Vagina (tissue), 2 donors: ENCODE measurements at regions not wholly inside any gene's neighbourhood (a gene's known extent, or its start where the extent isn't known, plus 50 kb on each side); places are given as distances from the start of the nearest gene placed in this dataset.

Experiments used
- DNase-seq, 2 donors: peaks; one replicate each; pipeline ENCODE4 v3.0.0-alpha.2; 2017; ENCODE audit errors: extremely low spot score in 2 of 2
- H3K27ac ChIP-seq: fragments of 200-600 bp; sonication (generic); one replicate; pipeline ENCODE4 v1.5.1; 2019
- H3K27me3 ChIP-seq: fragments of 200-600 bp; sonication (generic); one replicate; pipeline ENCODE4 v1.5.1; 2019
- H3K36me3 ChIP-seq, 2 donors: fragments of 200-600 bp; sonication (generic); one replicate each; pipeline ENCODE4 v1.5.1; 2017 to 2019
- H3K4me1 ChIP-seq: fragments of 200-600 bp; sonication (generic); one replicate; pipeline ENCODE4 v1.5.1; 2019
- H3K4me3 ChIP-seq, 2 donors: fragments of 200-600 bp; sonication (generic); 1 replicate in 1 of 2; 2 replicates in 1 of 2; pipeline ENCODE4 v1.5.1; 2016 to 2019
- H3K9me3 ChIP-seq: fragments of 200-600 bp; sonication (generic); one replicate; pipeline ENCODE4 v1.5.1; 2019
- POLR2A ChIP-seq, 2 donors: fragments of 450-650 bp; IDR thresholded peaks; one replicate each; pipeline ENCODE4 v1.6.1; 2017; ENCODE audit warnings: antibody characterized with exemption in 2 of 2, mild to moderate bottlenecking in 2 of 2, moderate library complexity in 2 of 2
- POLR2AphosphoS5 ChIP-seq, 2 donors: sonication (generic); formaldehyde crosslinking; IDR thresholded peaks; one replicate each; pipeline ENCODE4 v1.9.0; 2017; ENCODE audit warnings: antibody characterized with exemption in 2 of 2, mild to moderate bottlenecking in 2 of 2, low read depth in 1 of 2; ENCODE audit not compliant: insufficient read depth in 1 of 2
- intact Hi-C: fragments of 100-400 bp; cut with DNase I; formaldehyde crosslinking; loops from one replicate; pipeline ENCODE4 v1.15.1; 2023
- TF ChIP-seq, protein P1 (sequence below), 3 experiments: fragments of 450-650 bp in 2 of 3; fragments of 200-600 bp in 1 of 3; sonication (generic) in 1 of 3; IDR thresholded peaks; one replicate each; pipeline ENCODE4 v1.5.1; 2017 to 2019; ENCODE audit warnings: antibody characterized with exemption in 3 of 3, mild to moderate bottlenecking in 2 of 3, moderate library complexity in 2 of 3

DNA sequence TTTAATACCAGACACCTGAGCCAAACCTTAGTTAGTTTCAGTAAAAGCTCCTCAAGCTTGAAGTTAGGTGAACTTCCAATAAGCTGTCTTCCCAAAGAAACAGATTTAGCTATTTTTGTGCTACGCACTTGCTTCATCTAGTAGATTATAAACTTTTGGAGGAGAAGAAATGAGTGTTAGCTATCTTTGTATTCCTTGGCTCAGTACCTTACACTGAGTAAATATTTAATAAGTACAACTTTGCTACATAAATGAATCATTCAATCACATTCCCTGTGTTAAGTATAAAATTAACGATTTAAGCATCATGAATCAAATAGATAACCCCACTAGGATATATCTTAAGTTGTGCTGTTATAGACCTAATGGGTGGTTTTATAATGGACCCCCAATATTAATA, 307.0 kb downstream of the PCNX1 start:
- intact Hi-C loops: no loop called here
- H3K36me3 ChIP-seq: no peaks in the 10 kb centered on the region
- TF ChIP-seq POLR2AphosphoS5 (IDR thresholded peaks at IDR 0.05; ENCODE audit: insufficient read depth in 1 of 2, low read depth in 1 of 2): no peak
- H3K4me3 ChIP-seq: no peak overlapping the region
- H3K27me3 ChIP-seq: no peaks in the 10 kb centered on the region
- H3K27ac ChIP-seq: no peak overlapping the region
- no peaks in the 10 kb centered on the region for H3K4me1 ChIP-seq
- H3K9me3 ChIP-seq: no peaks in the 10 kb centered on the region
- DNase-seq: no peak

DNA sequence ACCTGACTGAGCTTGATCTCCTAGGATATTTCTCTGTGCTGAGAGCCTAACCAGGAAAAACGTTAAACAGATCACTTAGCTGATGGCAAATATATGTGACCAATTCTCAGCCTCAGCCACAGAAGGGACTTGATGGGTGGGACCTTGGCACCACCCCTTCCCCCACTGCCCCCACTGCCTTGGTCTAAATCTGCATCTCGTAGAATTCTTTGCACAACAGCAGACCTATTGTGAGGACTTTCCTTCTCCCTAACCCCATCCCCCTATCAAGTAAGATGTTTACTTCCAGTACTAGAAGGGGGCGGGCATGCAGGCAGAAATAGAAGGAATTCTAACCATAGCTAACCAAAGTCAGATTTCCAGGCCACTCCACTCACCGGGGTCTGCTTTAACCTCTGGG, 313.2 kb downstream of the PCNX1 start:
- intact Hi-C loops: no loop called here
- no peak overlapping the region for H3K27ac ChIP-seq
- no peak for DNase-seq
- H3K4me1 ChIP-seq: no peaks in the 10 kb centered on the region
- no peaks in the 10 kb centered on the region for H3K36me3 ChIP-seq
- TF ChIP-seq POLR2AphosphoS5 (IDR thresholded peaks at IDR 0.05; ENCODE audit: insufficient read depth in 1 of 2, low read depth in 1 of 2) (no peak), POLR2A (IDR thresholded peaks at IDR 0.05) (no peak)
- TF ChIP-seq, protein P1, sequence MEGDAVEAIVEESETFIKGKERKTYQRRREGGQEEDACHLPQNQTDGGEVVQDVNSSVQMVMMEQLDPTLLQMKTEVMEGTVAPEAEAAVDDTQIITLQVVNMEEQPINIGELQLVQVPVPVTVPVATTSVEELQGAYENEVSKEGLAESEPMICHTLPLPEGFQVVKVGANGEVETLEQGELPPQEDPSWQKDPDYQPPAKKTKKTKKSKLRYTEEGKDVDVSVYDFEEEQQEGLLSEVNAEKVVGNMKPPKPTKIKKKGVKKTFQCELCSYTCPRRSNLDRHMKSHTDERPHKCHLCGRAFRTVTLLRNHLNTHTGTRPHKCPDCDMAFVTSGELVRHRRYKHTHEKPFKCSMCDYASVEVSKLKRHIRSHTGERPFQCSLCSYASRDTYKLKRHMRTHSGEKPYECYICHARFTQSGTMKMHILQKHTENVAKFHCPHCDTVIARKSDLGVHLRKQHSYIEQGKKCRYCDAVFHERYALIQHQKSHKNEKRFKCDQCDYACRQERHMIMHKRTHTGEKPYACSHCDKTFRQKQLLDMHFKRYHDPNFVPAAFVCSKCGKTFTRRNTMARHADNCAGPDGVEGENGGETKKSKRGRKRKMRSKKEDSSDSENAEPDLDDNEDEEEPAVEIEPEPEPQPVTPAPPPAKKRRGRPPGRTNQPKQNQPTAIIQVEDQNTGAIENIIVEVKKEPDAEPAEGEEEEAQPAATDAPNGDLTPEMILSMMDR (IDR thresholded peaks at IDR 0.05): no peak
- H3K9me3 ChIP-seq: no peaks in the 10 kb centered on the region
- H3K27me3 ChIP-seq: no peaks in the 10 kb centered on the region
- H3K4me3 ChIP-seq: no peak overlapping the region

DNA sequence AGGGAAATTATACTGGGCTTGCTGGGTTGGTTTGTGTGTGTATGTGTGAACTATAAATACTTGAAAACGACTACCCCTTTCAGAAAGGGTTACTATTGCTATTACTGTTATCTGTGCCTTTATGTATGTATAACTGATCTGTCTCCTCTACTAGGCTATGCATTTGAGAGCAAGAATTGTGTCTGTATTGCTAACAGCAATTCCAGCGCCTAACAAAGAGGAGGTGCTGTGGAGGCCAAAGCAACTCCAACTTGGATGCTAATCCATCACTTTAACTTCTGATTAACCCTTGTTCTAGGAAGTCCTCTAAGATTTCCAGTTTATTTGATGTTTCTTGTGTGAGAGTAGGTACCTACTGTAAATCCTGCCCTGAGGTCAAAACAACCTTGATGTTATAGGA, 313.9 kb downstream of the PCNX1 start:
- no peak overlapping the region for H3K4me3 ChIP-seq
- TF ChIP-seq, protein P1 (IDR thresholded peaks at IDR 0.05): no peak
- TF ChIP-seq POLR2A (IDR thresholded peaks at IDR 0.05) (no peak), POLR2AphosphoS5 (IDR thresholded peaks at IDR 0.05; ENCODE audit: insufficient read depth in 1 of 2, low read depth in 1 of 2) (no peak)
- H3K27ac ChIP-seq: no peak overlapping the region
- H3K9me3 ChIP-seq: no peaks in the 10 kb centered on the region
- H3K4me1 ChIP-seq: no peaks in the 10 kb centered on the region
- no peak for DNase-seq
- intact Hi-C loops: no loop called here
- no peaks in the 10 kb centered on the region for H3K27me3 ChIP-seq
- no peaks in the 10 kb centered on the region for H3K36me3 ChIP-seq

DNA sequence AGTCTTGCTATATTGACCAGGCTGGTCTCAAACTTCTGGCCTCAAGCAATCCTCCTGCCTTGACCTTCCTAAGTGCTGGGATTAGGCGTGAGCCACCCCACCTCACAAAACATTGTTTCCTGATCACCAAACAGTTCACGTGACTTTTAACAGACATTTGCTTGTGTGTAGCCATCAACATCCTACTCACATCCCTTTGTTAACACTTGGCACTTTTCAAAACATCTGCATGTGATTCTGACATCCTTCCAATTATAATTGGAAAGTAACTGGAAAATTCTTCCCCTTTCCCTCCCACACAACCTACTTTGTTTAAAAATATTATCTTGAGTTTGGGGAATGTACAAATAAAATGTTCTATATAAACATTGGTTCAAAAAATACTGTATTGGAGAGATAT, 317.9 kb downstream of the PCNX1 start:
- H3K9me3 ChIP-seq: no peaks in the 10 kb centered on the region
- H3K4me3 ChIP-seq: no peak overlapping the region
- H3K27ac ChIP-seq: no peak overlapping the region
- H3K4me1 ChIP-seq: no peaks in the 10 kb centered on the region
- no peak for DNase-seq
- intact Hi-C loops: no loop called here
- no peaks in the 10 kb centered on the region for H3K36me3 ChIP-seq
- H3K27me3 ChIP-seq: no peaks in the 10 kb centered on the region
- TF ChIP-seq POLR2AphosphoS5 (IDR thresholded peaks at IDR 0.05; ENCODE audit: insufficient read depth in 1 of 2, low read depth in 1 of 2) (no peak), POLR2A (IDR thresholded peaks at IDR 0.05) (no peak)
- TF ChIP-seq, protein P1 (IDR thresholded peaks at IDR 0.05): no peak

DNA sequence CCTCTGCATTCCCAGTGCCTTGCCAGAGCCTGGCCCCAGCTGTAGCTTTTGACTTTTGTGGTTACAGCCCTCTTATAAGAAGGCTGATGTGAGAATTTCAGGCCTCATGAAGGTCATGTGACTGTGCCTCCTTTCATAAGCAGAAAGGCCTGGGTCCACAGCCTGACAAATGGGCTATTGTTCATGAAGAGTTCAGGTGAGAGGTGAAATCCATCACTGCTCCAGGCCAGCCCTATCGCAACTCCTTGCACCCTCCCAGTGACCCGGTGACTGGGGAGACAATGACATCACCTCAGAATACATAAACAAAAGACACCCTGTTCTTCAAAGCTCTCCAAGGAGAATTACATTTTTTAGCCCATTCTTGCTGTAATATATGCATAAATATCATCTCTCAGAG, 321.5 kb downstream of the PCNX1 start:
- H3K4me1 ChIP-seq: no peaks in the 10 kb centered on the region
- DNase-seq: no peak
- intact Hi-C loops: no loop called here

More for the DNA sequence above, 321.5 kb downstream of the PCNX1 start:
- H3K4me3 ChIP-seq: no peak overlapping the region
- TF ChIP-seq POLR2AphosphoS5 (IDR thresholded peaks at IDR 0.05; ENCODE audit: insufficient read depth in 1 of 2, low read depth in 1 of 2) (no peak), POLR2A (IDR thresholded peaks at IDR 0.05) (no peak)
- TF ChIP-seq, protein P1 (IDR thresholded peaks at IDR 0.05): no peak
- H3K27me3 ChIP-seq: no peaks in the 10 kb centered on the region
- H3K9me3 ChIP-seq: no peaks in the 10 kb centered on the region
- H3K36me3 ChIP-seq: no peaks in the 10 kb centered on the region
- no peak overlapping the region for H3K27ac ChIP-seq
